DOHH2 (cell line): ENCODE measurements at regions not wholly inside any gene's neighbourhood (a gene's known extent, or its start where the extent isn't known, plus 50 kb on each side); places are given as distances from the start of the nearest gene placed in this dataset.

Experiments
- H3F3A ChIP-seq: fragments of 200-600 bp; sonication (generic), shearing (Covaris generic); 2 replicates; pipeline ENCODE4 v1.6.0; 2016; ENCODE audit warnings: antibody characterized with exemption, mild to moderate bottlenecking; ENCODE audit not compliant: control insufficient read depth, insufficient read depth
- H3K27ac ChIP-seq: fragments of 200-600 bp; sonication (generic); 2 replicates; pipeline ENCODE4 v1.5.1; 2014; ENCODE audit warnings: low read depth, mild to moderate bottlenecking, low read length, moderate library complexity
- H3K27me3 ChIP-seq: fragments of 200-600 bp; sonication (generic); 2 replicates; pipeline ENCODE4 v1.6.1; 2014; ENCODE audit warnings: mild to moderate bottlenecking, low read length, mixed read lengths; ENCODE audit not compliant: control insufficient read depth
- H3K36me3 ChIP-seq: fragments of 200-600 bp; sonication (generic); 2 replicates; pipeline ENCODE4 v1.6.1; 2014; ENCODE audit warnings: mild to moderate bottlenecking, low read length, moderate library complexity, mixed read lengths; ENCODE audit not compliant: control insufficient read depth
- H3K4me1 ChIP-seq: fragments of 200-600 bp; sonication (generic); 2 replicates; pipeline ENCODE4 v1.6.1; 2014; ENCODE audit warnings: mild to moderate bottlenecking, low read length, mixed read lengths; ENCODE audit not compliant: control insufficient read depth
- H3K4me2 ChIP-seq: fragments of 200-600 bp; sonication (generic); 2 replicates; pipeline ENCODE4 v1.6.0; 2014; ENCODE audit warnings: mild to moderate bottlenecking, low read length, moderate library complexity
- H3K4me3 ChIP-seq: fragments of 200-600 bp; sonication (generic); 2 replicates; pipeline ENCODE4 v1.5.1; 2014; ENCODE audit warnings: mild to moderate bottlenecking, low read length, mixed read lengths
- H3K79me2 ChIP-seq: fragments of 200-600 bp; sonication (generic); 2 replicates; pipeline ENCODE4 v1.6.1; 2014; ENCODE audit warnings: mild to moderate bottlenecking, low read length, mixed read lengths; ENCODE audit not compliant: control insufficient read depth
- H3K9me2 ChIP-seq: fragments of 200-600 bp; sonication (generic); replicated peaks from 2 replicates; pipeline ENCODE4 v1.6.1; 2014; ENCODE audit warnings: mild to moderate bottlenecking, low read length, mixed read lengths; ENCODE audit not compliant: control insufficient read depth
- H3K9me3 ChIP-seq: fragments of 200-600 bp; sonication (generic); 2 replicates; pipeline ENCODE4 v1.6.1; 2014; ENCODE audit warnings: antibody characterized with exemption, low read length, mixed read lengths; ENCODE audit not compliant: control insufficient read depth, insufficient read depth
- H4K20me1 ChIP-seq: fragments of 200-600 bp; sonication (generic); 2 replicates; pipeline ENCODE4 v1.6.0; 2014; ENCODE audit warnings: low read depth, mild to moderate bottlenecking, antibody characterized with exemption, low read length, moderate library complexity; ENCODE audit not compliant: control insufficient read depth, insufficient read depth
- EZH2phosphoT487 ChIP-seq: fragments of 200-600 bp; sonication (generic); IDR thresholded peaks from 2 replicates; pipeline ENCODE4 v1.6.1; 2017; ENCODE audit warnings: borderline replicate concordance, mild to moderate bottlenecking, antibody characterized with exemption, low read length, moderate library complexity, mixed read lengths
- TF ChIP-seq, protein P1 (sequence below): fragments of 200-600 bp; sonication (generic); IDR thresholded peaks from one replicate; pipeline ENCODE4 v1.5.1; 2014; ENCODE audit warnings: antibody characterized with exemption, mild to moderate bottlenecking, low read depth, low read length; ENCODE audit not compliant: poor library complexity, severe bottlenecking

DNA sequence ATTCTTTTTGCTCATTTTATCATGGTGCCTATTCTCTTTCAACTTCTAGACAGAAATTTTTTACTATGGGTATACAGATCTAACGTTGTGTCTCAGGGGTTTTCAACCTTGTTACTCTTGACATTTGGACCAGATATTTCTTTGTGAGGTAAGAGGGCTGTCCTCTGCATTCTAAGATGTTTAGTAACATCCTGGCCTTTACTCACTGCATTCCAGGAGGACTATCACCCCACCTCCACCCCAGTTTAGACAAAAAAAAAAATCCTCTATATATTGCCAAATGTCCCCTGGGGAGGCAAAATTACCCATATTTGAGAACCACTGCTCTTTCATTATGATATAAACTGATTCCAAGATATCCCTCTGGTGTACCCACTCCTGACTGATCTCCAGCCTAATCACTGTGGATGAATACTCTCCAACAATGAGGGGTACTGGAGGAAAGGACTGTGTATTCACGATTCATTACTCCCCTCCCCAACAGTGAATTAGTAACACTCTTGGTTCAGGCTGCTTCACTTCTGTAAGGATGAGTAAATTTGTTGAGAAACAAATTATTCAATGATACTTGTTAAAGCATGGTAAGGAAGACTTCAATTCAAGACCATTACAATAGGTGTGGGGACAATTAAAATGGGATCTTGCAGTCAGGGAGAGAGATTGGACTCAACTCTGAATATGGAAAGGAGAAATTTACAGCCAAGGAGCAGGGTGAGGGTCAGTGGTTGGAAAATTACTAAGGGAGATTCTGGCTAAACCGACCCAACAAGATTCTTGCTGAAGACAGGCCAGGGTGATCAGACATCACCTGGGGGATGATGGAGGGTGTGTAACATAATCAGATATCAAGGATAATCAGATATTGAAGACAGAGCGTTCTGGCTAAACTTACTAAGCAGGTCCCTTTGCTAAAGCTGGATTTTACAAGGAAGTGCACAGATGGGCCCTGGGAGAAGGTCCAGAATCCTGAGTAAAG lies 123.8 kb upstream of the DAZL start:
- Histone ChIP-seq H3K27ac (no peak overlapping the region), H3K27me3 (no peaks in the 10 kb centered on the region), H3K9me2 (no peaks in the 10 kb centered on the region), H4K20me1 (no peaks in the 10 kb centered on the region), H3K4me3 (no peak overlapping the region), H3K4me2 (no peak overlapping the region), H3K9me3 (0 out of 2 replicates have a peak, but pooled peaks cover 5% of the 10 kb centered on the region), H3K79me2 (no peaks in the 10 kb centered on the region), H3K36me3 (no peaks in the 10 kb centered on the region), H3K4me1 (no peaks in the 10 kb centered on the region), H3F3A (no peaks in the 10 kb centered on the region)
- no peak for TF ChIP-seq EZH2phosphoT487
- TF ChIP-seq, protein P1, sequence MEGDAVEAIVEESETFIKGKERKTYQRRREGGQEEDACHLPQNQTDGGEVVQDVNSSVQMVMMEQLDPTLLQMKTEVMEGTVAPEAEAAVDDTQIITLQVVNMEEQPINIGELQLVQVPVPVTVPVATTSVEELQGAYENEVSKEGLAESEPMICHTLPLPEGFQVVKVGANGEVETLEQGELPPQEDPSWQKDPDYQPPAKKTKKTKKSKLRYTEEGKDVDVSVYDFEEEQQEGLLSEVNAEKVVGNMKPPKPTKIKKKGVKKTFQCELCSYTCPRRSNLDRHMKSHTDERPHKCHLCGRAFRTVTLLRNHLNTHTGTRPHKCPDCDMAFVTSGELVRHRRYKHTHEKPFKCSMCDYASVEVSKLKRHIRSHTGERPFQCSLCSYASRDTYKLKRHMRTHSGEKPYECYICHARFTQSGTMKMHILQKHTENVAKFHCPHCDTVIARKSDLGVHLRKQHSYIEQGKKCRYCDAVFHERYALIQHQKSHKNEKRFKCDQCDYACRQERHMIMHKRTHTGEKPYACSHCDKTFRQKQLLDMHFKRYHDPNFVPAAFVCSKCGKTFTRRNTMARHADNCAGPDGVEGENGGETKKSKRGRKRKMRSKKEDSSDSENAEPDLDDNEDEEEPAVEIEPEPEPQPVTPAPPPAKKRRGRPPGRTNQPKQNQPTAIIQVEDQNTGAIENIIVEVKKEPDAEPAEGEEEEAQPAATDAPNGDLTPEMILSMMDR: no peak

DNA sequence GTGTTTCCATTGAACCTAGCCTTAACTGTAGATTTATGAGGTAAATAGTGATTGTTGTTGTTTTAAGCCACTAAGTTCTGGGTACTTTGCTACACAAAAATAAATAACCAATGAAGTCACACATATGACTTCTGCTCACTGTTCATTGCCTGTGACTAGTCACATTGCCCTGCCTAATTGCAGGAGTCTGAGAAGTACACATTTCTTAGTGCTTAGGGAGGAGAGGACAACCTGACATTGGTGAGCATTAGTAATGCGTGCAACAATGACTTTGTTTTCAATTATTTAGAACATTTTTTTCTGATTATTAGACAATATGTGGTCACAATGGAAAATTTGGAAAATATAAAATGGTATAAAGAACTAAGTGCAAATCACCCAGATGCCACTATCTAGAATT lies 133.2 kb upstream of the DAZL start:
- H3F3A ChIP-seq: no peaks in the 10 kb centered on the region
- H3K79me2 ChIP-seq: no peaks in the 10 kb centered on the region
- H3K27me3 ChIP-seq: no peaks in the 10 kb centered on the region
- H3K36me3 ChIP-seq: no peaks in the 10 kb centered on the region
- H3K4me2 ChIP-seq: no peak overlapping the region
- peaks cover 5% of the 10 kb centered on the region; the same call in 1 of the 2 replicates for H3K9me3 ChIP-seq
- no peak overlapping the region for H3K4me3 ChIP-seq
- no peaks in the 10 kb centered on the region for H3K9me2 ChIP-seq
- TF ChIP-seq, protein P1: no peak
- TF ChIP-seq EZH2phosphoT487: no peak
- H3K4me1 ChIP-seq: peaks cover 6% of the 10 kb centered on the region
- H3K27ac ChIP-seq: no peak overlapping the region
- no peaks in the 10 kb centered on the region for H4K20me1 ChIP-seq

DNA sequence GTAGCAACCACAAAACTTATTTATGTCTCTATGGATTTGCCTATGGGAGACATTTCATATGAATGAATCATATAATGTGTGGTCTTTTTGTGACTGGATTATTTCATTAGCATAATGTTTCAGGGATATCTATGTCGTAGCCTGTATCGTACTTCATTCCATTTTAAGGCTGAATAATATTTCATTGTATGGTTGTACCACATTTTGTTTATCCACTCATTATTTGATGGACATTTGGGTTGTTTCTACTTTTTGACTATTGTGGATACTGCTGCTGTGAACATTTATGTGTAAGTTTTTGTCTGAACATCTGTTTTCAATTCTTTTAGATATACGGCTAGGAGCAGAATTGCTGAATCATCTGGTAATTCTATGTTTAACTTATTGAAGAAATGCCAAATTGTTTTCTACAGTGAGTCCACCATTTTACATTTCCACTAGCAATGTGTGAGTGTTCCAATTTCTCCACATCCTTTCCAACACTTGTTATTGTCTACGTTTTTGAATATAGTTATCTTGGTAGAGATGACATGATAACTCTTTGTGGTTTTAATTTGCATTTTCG lies 134.4 kb upstream of the DAZL start:
- H3K27ac ChIP-seq: no peak overlapping the region
- H4K20me1 ChIP-seq: no peaks in the 10 kb centered on the region
- no peaks in the 10 kb centered on the region for H3K27me3 ChIP-seq
- no peak overlapping the region for H3K4me2 ChIP-seq
- H3K4me1 ChIP-seq: peaks cover 6% of the 10 kb centered on the region
- H3K9me2 ChIP-seq: no peaks in the 10 kb centered on the region
- no peaks in the 10 kb centered on the region for H3K36me3 ChIP-seq
- H3F3A ChIP-seq: no peaks in the 10 kb centered on the region
- no peaks in the 10 kb centered on the region for H3K79me2 ChIP-seq
- TF ChIP-seq, protein P1: no peak
- no peak for TF ChIP-seq EZH2phosphoT487
- peaks cover 5% of the 10 kb centered on the region; the same call in 1 of the 2 replicates for H3K9me3 ChIP-seq
- H3K4me3 ChIP-seq: no peak overlapping the region
